GM23338 (cell line): ENCODE measurements at regions not wholly inside any gene's neighbourhood (a gene's known extent, or its start where the extent isn't known, plus 50 kb on each side); places are given as distances from the start of the nearest gene placed in this dataset.

Experiments used
- ATAC-seq: fragments of 200-7000 bp; cut with Tn5 transposase; 3 replicates; pipeline ENCODE4 v1.9.1; 2020
- DNase-seq: peaks from one replicate; pipeline ENCODE4 v3.0.0-alpha.2; 2015; ENCODE audit warnings: low spot score
- H2AFZ ChIP-seq: fragments of 200-600 bp; sonication (generic); 2 replicates; pipeline ENCODE4 v1.8.0; 2016; ENCODE audit warnings: antibody characterized with exemption, mild to moderate bottlenecking, moderate library complexity
- H3F3A ChIP-seq: fragments of 200-600 bp; sonication (generic); replicated peaks from 2 replicates; pipeline ENCODE4 v1.8.0; 2017; ENCODE audit warnings: antibody characterized with exemption, mixed run types, low read depth
- H3K27ac ChIP-seq: fragments of 200-600 bp; sonication (generic); 2 replicates; pipeline ENCODE4 v1.6.1; 2016; ENCODE audit warnings: low read depth
- H3K27me3 ChIP-seq: fragments of 200-600 bp; sonication (generic); 2 replicates; pipeline ENCODE4 v1.8.0; 2016; ENCODE audit warnings: mild to moderate bottlenecking, mixed run types, moderate library complexity; ENCODE audit not compliant: insufficient read depth
- H3K36me3 ChIP-seq: fragments of 200-600 bp; sonication (generic); 2 replicates; pipeline ENCODE4 v1.8.0; 2016; ENCODE audit warnings: mild to moderate bottlenecking; ENCODE audit not compliant: insufficient read depth
- H3K4me1 ChIP-seq: fragments of 200-600 bp; sonication (generic); 2 replicates; pipeline ENCODE4 v1.8.0; 2016; ENCODE audit warnings: mild to moderate bottlenecking, moderate library complexity; ENCODE audit not compliant: insufficient read depth
- H3K4me2 ChIP-seq: fragments of 200-600 bp; sonication (generic); 2 replicates; pipeline ENCODE4 v1.7.1; 2017; ENCODE audit warnings: mixed run types
- H3K4me3 ChIP-seq: fragments of 200-600 bp; sonication (generic); 2 replicates; pipeline ENCODE4 v1.6.1; 2016; ENCODE audit warnings: mixed run types
- H3K79me2 ChIP-seq: fragments of 200-600 bp; sonication (generic); replicated peaks from 2 replicates; pipeline ENCODE4 v1.8.0; 2017; ENCODE audit warnings: mild to moderate bottlenecking; ENCODE audit not compliant: insufficient read depth
- H3K9me2 ChIP-seq: fragments of 200-600 bp; sonication (generic); 2 replicates; pipeline ENCODE4 v1.8.0; 2017; ENCODE audit not compliant: insufficient read depth
- H4K20me1 ChIP-seq: fragments of 200-600 bp; sonication (generic); replicated peaks from 2 replicates; pipeline ENCODE4 v1.8.0; 2017; ENCODE audit warnings: mild to moderate bottlenecking; ENCODE audit not compliant: insufficient read depth
- H3K27ac Mint-ChIP-seq: 2 replicates; pipeline ENCODE4 v1.8.0; 2020; ENCODE audit warnings: inconsistent platforms, mild to moderate bottlenecking, moderate library complexity, mixed read lengths
- H3K27me3 Mint-ChIP-seq: 3 replicates; pipeline ENCODE4 v1.8.0; 2022; ENCODE audit warnings: low read depth, mild to moderate bottlenecking, moderate library complexity, mixed read lengths, inconsistent platforms; ENCODE audit not compliant: insufficient read depth, poor library complexity
- H3K36me3 Mint-ChIP-seq: 3 replicates; pipeline ENCODE4 v1.8.0; 2021; ENCODE audit warnings: low read depth, mild to moderate bottlenecking, inconsistent platforms, moderate library complexity, mixed read lengths
- H3K4me1 Mint-ChIP-seq: 3 replicates; pipeline ENCODE4 v1.8.0; 2020; ENCODE audit warnings: mild to moderate bottlenecking, inconsistent platforms, mixed read lengths
- H3K4me3 Mint-ChIP-seq: 3 replicates; pipeline ENCODE4 v1.8.0; 2021; ENCODE audit warnings: moderate library complexity, mild to moderate bottlenecking, inconsistent platforms, mixed read lengths
- H3K9me3 Mint-ChIP-seq: 3 replicates; pipeline ENCODE4 v1.8.0; 2020; ENCODE audit warnings: moderate library complexity, mild to moderate bottlenecking, inconsistent platforms, mixed read lengths
- CREB1 ChIP-seq: fragments of 250-450 bp; sonication (Bioruptor Pico); IDR thresholded peaks from 2 replicates; pipeline ENCODE4 v1.5.0; 2020; ENCODE audit warnings: low read depth, mild to moderate bottlenecking, moderate library complexity
- CTCF ChIP-seq, 2 experiments: fragments of 200-600 bp in 1 of 2; sonication (generic) in 1 of 2; conservative IDR thresholded peaks; 2 replicates each; pipeline versions ENCODE4 v1.5.1 to v1.6.1; 2016 to 2017; ENCODE audit warnings: antibody characterized with exemption in 2 of 2, low read depth in 2 of 2, mild to moderate bottlenecking in 2 of 2, moderate library complexity in 1 of 2
- ETS1 ChIP-seq: IDR thresholded peaks from 2 replicates; pipeline ENCODE4 v1.6.1; 2016; ENCODE audit warnings: antibody characterized with exemption
- JUNB ChIP-seq: IDR thresholded peaks from one replicate; pipeline ENCODE4 v1.6.1; 2016; ENCODE audit warnings: antibody characterized with exemption; ENCODE audit not compliant: unreplicated experiment
- NANOG ChIP-seq: IDR thresholded peaks from 2 replicates; pipeline ENCODE4 v1.6.1; 2016; ENCODE audit warnings: antibody characterized with exemption, borderline replicate concordance
- POLR2AphosphoS5 ChIP-seq: IDR thresholded peaks from 2 replicates; pipeline ENCODE4 v1.6.1; 2016; ENCODE audit warnings: antibody characterized with exemption, low read depth
- STAT1 ChIP-seq: IDR thresholded peaks from one replicate; pipeline ENCODE4 v1.6.1; 2016; ENCODE audit warnings: antibody characterized with exemption; ENCODE audit not compliant: unreplicated experiment
- ZNF114 ChIP-seq: fragments of 250-450 bp; sonication (Bioruptor Pico); IDR thresholded peaks from 2 replicates; pipeline ENCODE4 v1.5.0; 2020; ENCODE audit warnings: mild to moderate bottlenecking, moderate library complexity
- ZNF462 ChIP-seq: fragments of 250-450 bp; sonication (Bioruptor Pico); IDR thresholded peaks from 2 replicates; pipeline ENCODE4 v1.5.0; 2020; ENCODE audit warnings: mild to moderate bottlenecking, moderate library complexity

DNA sequence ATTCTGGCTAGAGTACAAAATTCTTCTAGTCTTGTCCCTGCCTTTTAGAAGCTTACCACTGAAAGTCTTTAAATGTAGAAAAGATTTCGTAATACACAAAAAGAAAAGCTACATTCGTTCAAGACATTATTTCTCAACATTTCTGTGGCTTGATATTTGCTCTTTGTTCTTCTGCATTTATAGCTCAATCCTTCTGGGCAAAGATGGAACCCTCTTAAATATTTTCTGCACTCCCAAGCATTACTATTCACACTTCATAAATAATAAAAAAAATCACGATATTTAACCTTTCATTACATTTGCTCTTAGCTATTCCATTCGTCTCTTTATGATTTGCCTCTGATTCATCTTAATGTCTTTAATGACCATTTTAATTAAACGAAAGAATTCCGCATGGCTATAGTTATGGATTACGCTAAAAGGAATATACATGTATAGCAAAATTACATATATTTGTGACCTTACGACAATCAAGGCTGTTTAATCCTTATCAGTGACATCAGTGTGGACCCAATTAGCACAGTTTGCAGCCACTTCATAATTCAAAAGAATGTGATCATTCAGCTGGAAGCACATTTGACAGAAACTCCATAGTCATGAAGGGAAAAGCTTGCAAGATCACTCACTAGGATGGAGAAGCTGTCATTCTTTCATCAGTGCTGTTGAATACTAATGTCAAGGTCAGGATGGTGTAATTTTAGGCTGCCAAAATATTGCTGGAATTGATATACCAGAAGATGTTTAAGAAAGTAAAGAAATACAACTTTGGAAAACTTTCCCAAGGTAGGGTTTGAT, 1075.0 kb upstream of the TENM3 start:
- Histone ChIP-seq H3K27me3 (peaks cover 52% of the 10 kb centered on the region), H3K79me2 (no peaks in the 10 kb centered on the region), H3K9me2 (no peaks in the 10 kb centered on the region), H3F3A (no peaks in the 10 kb centered on the region), H3K27ac (no peak overlapping the region), H2AFZ (no peak overlapping the region), H3K36me3 (no peaks in the 10 kb centered on the region), H3K4me1 (peaks cover 44% of the 10 kb centered on the region), H4K20me1 (no peaks in the 10 kb centered on the region; the same call in 1 of the 2 replicates), H3K4me2 (no peak overlapping the region), H3K4me3 (no peak overlapping the region)
- H3K36me3 Mint-ChIP-seq, result no peaks in the 10 kb centered on the region
- H3K4me3 Mint-ChIP-seq, result no peak overlapping the region
- no peak for ATAC-seq
- no peak overlapping the region for H3K27ac Mint-ChIP-seq
- TF ChIP-seq CTCF (conservative IDR thresholded peaks at IDR 0.05; ENCODE audit: low read depth in 2 of 2) (no peak), ZNF114 (CRISPR knock-in tag) (no peak)
- DNase-seq, result no peak
- peaks cover 14% of the 10 kb centered on the region for H3K27me3 Mint-ChIP-seq
- H3K4me1 Mint-ChIP-seq, result peaks cover 43% of the 10 kb centered on the region; the same call in 2 of the 3 replicates
- H3K9me3 Mint-ChIP-seq, result no peaks in the 10 kb centered on the region

- no peak for DNase-seq
- Mint-ChIP-seq H3K4me1 (peaks cover 29% of the 10 kb centered on the region; the same call in 2 of the 3 replicates), H3K27me3 (peaks cover 9% of the 10 kb centered on the region), H3K27ac (no peak overlapping the region), H3K36me3 (no peaks in the 10 kb centered on the region), H3K4me3 (no peak overlapping the region), H3K9me3 (no peaks in the 10 kb centered on the region)
- no peak overlapping the region for H3K4me3 ChIP-seq
- no peaks in the 10 kb centered on the region for H3K9me2 ChIP-seq
- H3K27me3 ChIP-seq, result peaks cover 17% of the 10 kb centered on the region
- no peak for ATAC-seq
- no peaks in the 10 kb centered on the region for H3K79me2 ChIP-seq
- H3K4me2 ChIP-seq, result no peak overlapping the region
- no peaks in the 10 kb centered on the region for H3K36me3 ChIP-seq
- H3K4me1 ChIP-seq, result peaks cover 25% of the 10 kb centered on the region
- no peak overlapping the region for H2AFZ ChIP-seq
- H3K27ac ChIP-seq, result no peak overlapping the region
- H3F3A ChIP-seq, result no peaks in the 10 kb centered on the region
- H4K20me1 ChIP-seq, result no peaks in the 10 kb centered on the region
- TF ChIP-seq ETS1 (no peak), STAT1 (no peak), NANOG (no peak), POLR2AphosphoS5 (no peak), ZNF462 (CRISPR knock-in tag) (no peak), ZNF114 (CRISPR knock-in tag) (no peak), JUNB (no peak), CREB1 (CRISPR knock-in tag) (no peak)
Observed at GRCh38 chr4:181173046-181173445, 1070.2 kb upstream of the TENM3 start.
